CD4-positive, alpha-beta T cell (primary cell): ENCODE measurements at regions not wholly inside any gene's neighbourhood (a gene's known extent, or its start where the extent isn't known, plus 50 kb on each side); places are given as distances from the start of the nearest gene placed in this dataset.

Source experiments
- ATAC-seq: fragments of 200-7000 bp; cut with Tn5 transposase; one replicate; pipeline ENCODE4 v1.10.0; 2022; ENCODE audit warnings: mild to moderate bottlenecking; ENCODE audit not compliant: poor library complexity
- CTCF ChIA-PET: fragments of 350-600 bp; sonication (Branson Sonifier 250); formaldehyde crosslinking; loops from one replicate; lab custom pipeline; 2021; ENCODE audit warnings: antibody characterized with exemption, inconsistent platforms; lab: Charles Lee
- POLR2A ChIA-PET: fragments of 350-600 bp; sonication (Branson Sonifier 250); formaldehyde crosslinking; loops from one replicate; lab custom pipeline; 2021; ENCODE audit warnings: antibody characterized with exemption, inconsistent platforms; lab: Charles Lee
- DNase-seq, 14 experiments: peaks; one replicate each; pipeline ENCODE4 v3.0.0-alpha.2; 2013 to 2020; ENCODE audit warnings: mixed read lengths in 2 of 14
- H3K27ac ChIP-seq, 2 donors: one replicate each; pipeline versions ENCODE4 v1.5.1 to v1.7.0; 2013; ENCODE audit warnings: low read length in 2 of 2, low read depth in 1 of 2, mild to moderate bottlenecking in 1 of 2
- H3K27me3 ChIP-seq, 2 experiments: 1 replicate in 1 of 2; 2 replicates in 1 of 2; pipeline versions ENCODE4 v1.6.1 to v1.7.0; 2013; ENCODE audit warnings: low read length in 2 of 2, control low read depth in 1 of 2, mild to moderate bottlenecking in 1 of 2, moderate library complexity in 1 of 2; ENCODE audit not compliant: insufficient read depth in 2 of 2, control insufficient read depth in 1 of 2
- H3K36me3 ChIP-seq: one replicate; pipeline ENCODE4 v1.6.1; 2013; ENCODE audit warnings: low read length, control low read depth; ENCODE audit not compliant: insufficient read depth
- H3K4me1 ChIP-seq: one replicate; pipeline ENCODE4 v1.6.1; 2013; ENCODE audit warnings: low read length, control low read depth; ENCODE audit not compliant: insufficient read depth
- H3K4me3 ChIP-seq: one replicate; pipeline ENCODE4 v1.5.1; 2013; ENCODE audit warnings: mild to moderate bottlenecking, low read length, moderate library complexity
- H3K9me3 ChIP-seq, 2 experiments: 1 replicate in 1 of 2; 2 replicates in 1 of 2; pipeline versions ENCODE4 v1.6.1 to v1.7.0; 2013; ENCODE audit warnings: low read length in 2 of 2, mild to moderate bottlenecking in 2 of 2, control low read depth in 1 of 2, moderate library complexity in 1 of 2; ENCODE audit not compliant: control insufficient read depth in 1 of 2, insufficient read depth in 1 of 2
- H3K27ac Mint-ChIP-seq: one replicate; pipeline ENCODE4 v1.8.0; 2020; ENCODE audit warnings: mixed read lengths
- H3K27me3 Mint-ChIP-seq: one replicate; pipeline ENCODE4 v1.8.0; 2021; ENCODE audit warnings: mixed read lengths
- H3K36me3 Mint-ChIP-seq: one replicate; pipeline ENCODE4 v1.8.0; 2021; ENCODE audit warnings: low read depth, mixed read lengths
- H3K4me1 Mint-ChIP-seq: one replicate; pipeline ENCODE4 v1.8.0; 2021; ENCODE audit warnings: low read depth, mixed read lengths
- H3K4me3 Mint-ChIP-seq: one replicate; pipeline ENCODE4 v1.8.0; 2020; ENCODE audit warnings: mild to moderate bottlenecking, mixed read lengths
- H3K9me3 Mint-ChIP-seq: one replicate; pipeline ENCODE4 v1.8.0; 2020; ENCODE audit warnings: mixed read lengths
- CTCF ChIP-seq: fragments of 200-600 bp; IDR thresholded peaks from one replicate; pipeline ENCODE4 v1.8.0; 2022; ENCODE audit warnings: antibody characterized with exemption, mild to moderate bottlenecking
- intact Hi-C, 2 experiments: fragments of 100-400 bp; cut with DNase I in 1 of 2; cut with micrococcal nuclease in 1 of 2; formaldehyde crosslinking; loops; one replicate each; pipeline versions ENCODE4 v1.15.1 to v1.9.0; 2023 to 2025; cut with DNase I, micrococcal nuclease

GRCh38 chr4:127416115-127416514 is 216.6 kb upstream of the INTU start:
- Mint-ChIP-seq H3K27me3 (no peaks in the 10 kb centered on the region), H3K36me3 (no peaks in the 10 kb centered on the region), H3K27ac (no peak overlapping the region), H3K4me1 (no peaks in the 10 kb centered on the region), H3K9me3 (no peaks in the 10 kb centered on the region), H3K4me3 (no peak overlapping the region)
- POLR2A ChIA-PET, result no interaction called here
- ATAC-seq, result no peak
- intact Hi-C loops, result no loop called here
- H3K4me3 ChIP-seq, result no peak overlapping the region
- H3K9me3 ChIP-seq, result no peaks in the 10 kb centered on the region
- H3K27me3 ChIP-seq, result no peaks in the 10 kb centered on the region
- no peaks in the 10 kb centered on the region for H3K4me1 ChIP-seq
- H3K36me3 ChIP-seq, result no peaks in the 10 kb centered on the region
- no peak for TF ChIP-seq CTCF
- no peak for DNase-seq
- H3K27ac ChIP-seq, result no peak overlapping the region
- CTCF ChIA-PET, result no interaction called here

- ChIA-PET POLR2A (no interaction called here), CTCF (no interaction called here)
- no peaks in the 10 kb centered on the region for H3K27me3 Mint-ChIP-seq
- no peak overlapping the region for H3K27ac Mint-ChIP-seq
- Histone ChIP-seq H3K4me1 (no peaks in the 10 kb centered on the region), H3K4me3 (no peak overlapping the region), H3K36me3 (no peaks in the 10 kb centered on the region), H3K27ac (no peak overlapping the region), H3K27me3 (no peaks in the 10 kb centered on the region), H3K9me3 (no peaks in the 10 kb centered on the region)
- no peak for ATAC-seq
- H3K36me3 Mint-ChIP-seq, result no peaks in the 10 kb centered on the region
- H3K9me3 Mint-ChIP-seq, result no peaks in the 10 kb centered on the region
- intact Hi-C loops, result no loop called here
- DNase-seq, result no peak
- H3K4me1 Mint-ChIP-seq, result no peaks in the 10 kb centered on the region
- no peak for TF ChIP-seq CTCF
- no peak overlapping the region for H3K4me3 Mint-ChIP-seq
Measured at GRCh38 chr4:127417885-127418535, 214.7 kb upstream of the INTU start.

GRCh38 chr4:127419431-127419830 is 213.3 kb upstream of the INTU start:
- no peaks in the 10 kb centered on the region for H3K9me3 Mint-ChIP-seq
- no peak overlapping the region for H3K4me3 Mint-ChIP-seq
- DNase-seq (no peak), ATAC-seq (no peak)
- Histone ChIP-seq H3K27me3 (no peaks in the 10 kb centered on the region), H3K36me3 (no peaks in the 10 kb centered on the region), H3K27ac (no peak overlapping the region), H3K9me3 (no peaks in the 10 kb centered on the region), H3K4me1 (no peaks in the 10 kb centered on the region), H3K4me3 (no peak overlapping the region)
- no peaks in the 10 kb centered on the region for H3K27me3 Mint-ChIP-seq
- ChIA-PET POLR2A (no interaction called here), CTCF (no interaction called here)
- no peak overlapping the region for H3K27ac Mint-ChIP-seq
- TF ChIP-seq CTCF, result no peak
- intact Hi-C loops, result no loop called here
- no peaks in the 10 kb centered on the region for H3K36me3 Mint-ChIP-seq
- H3K4me1 Mint-ChIP-seq, result no peaks in the 10 kb centered on the region
